GM19240 (cell line): ENCODE measurements at regions not wholly inside any gene's neighbourhood (a gene's known extent, or its start where the extent isn't known, plus 50 kb on each side); places are given as distances from the start of the nearest gene placed in this dataset.
"Not testable (repeated sequence)": the region's sequence is repeated elsewhere in the genome, so short reads cannot be mapped to it uniquely, and the experiment has no call there.

Experiments
- DNase-seq: peaks from one replicate; pipeline ENCODE4 v3.0.0; 2011; ENCODE audit warnings: low spot score; ENCODE audit not compliant: insufficient read length

DNA sequence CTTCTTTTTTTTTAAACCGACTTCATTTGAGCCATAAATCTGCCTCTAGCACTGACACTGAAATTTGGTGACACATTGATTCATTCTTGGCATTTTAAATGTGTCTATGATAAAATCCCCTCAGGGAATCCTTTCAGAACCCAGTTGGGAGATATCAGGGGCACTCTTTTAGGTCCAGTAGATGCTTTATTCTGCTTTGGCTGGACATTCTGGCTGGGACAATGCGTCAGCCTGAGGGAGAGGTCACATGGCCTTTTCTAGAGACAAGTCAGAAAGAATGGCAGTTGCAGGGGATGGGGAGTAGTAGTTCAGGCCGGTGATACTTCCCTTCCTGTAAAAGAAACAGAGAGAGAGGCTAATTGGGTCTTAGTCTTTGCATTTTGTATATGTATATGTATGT, 63.1 kb downstream of the TRIM43 start:
- not testable (repeated sequence) for DNase-seq

- DNase-seq = not testable (repeated sequence)
Observed at GRCh38 chr2:95656553-95656952, 64.8 kb downstream of the TRIM43 start.

DNA sequence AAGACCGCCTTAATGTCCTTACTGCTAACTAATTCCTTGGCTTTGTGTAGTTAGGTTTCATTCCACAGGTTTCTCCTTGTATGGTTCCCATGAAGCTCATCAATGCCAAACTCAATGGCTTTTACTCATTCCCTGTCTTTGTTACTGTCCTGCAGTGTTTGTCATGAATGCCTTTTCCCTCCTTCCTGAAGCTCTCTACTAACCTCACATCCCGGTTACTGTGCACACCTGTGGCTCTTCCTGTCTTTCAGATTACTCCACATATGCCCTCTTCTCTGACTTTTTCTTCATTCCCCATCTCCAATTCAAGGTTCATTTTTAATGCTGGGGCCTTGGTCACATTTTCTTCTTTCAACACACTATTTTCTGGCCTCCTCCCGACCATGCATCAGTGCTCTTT, 66.1 kb downstream of the TRIM43 start:
- not testable (repeated sequence) for DNase-seq

GRCh38 chr2:95660766-95661562, 69.2 kb downstream of the TRIM43 start:
- DNase-seq = not testable (repeated sequence)

GRCh38 chr2:95663471-95664441, 72.0 kb downstream of the TRIM43 start:
- not testable (repeated sequence) for DNase-seq

DNA sequence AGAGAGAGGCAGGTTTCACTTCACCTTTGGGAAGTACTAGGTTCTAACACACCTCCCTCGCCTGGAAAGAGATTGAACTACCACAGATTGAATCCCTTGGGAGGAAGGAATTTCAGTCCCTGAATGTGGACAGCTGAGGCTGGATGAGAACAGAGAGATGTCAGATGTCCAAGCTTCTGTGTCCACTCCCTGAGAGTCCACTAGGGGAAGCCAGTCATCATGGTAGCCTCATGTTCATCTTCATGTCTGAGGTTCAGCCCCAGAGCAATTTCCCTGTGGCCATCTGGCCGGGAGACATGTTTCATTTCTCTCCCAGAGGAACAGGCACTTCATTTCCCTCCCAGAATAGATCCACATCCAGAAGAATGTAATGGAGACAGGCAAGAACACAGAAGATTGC, 74.8 kb downstream of the TRIM43 start:
- not testable (repeated sequence) for DNase-seq

GRCh38 chr2:95667480-95667879, 75.7 kb downstream of the TRIM43 start:
- DNase-seq = no peak

DNA sequence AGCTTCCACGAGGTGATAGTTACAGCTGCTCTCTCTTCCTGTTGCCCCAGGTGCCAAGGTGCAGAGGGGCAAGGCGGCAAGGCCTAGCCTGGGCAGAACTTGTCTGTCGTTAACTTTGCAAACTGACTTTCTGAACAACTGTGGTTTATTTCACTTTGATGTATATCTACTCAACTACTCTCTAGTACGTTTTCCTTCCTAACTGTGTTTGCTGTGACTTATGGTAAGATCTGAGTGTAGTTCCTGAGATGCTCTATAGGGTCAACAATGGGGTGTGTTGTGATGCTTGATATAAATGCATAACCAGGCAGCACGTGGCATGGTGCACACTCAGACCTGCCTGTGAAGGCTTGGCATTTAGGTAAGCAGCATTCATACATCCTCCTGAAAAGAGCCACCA, 77.1 kb downstream of the TRIM43 start:
- not testable (repeated sequence) for DNase-seq

GRCh38 chr2:95669441-95669991, 77.7 kb downstream of the TRIM43 start:
- DNase-seq = no peak

GRCh38 chr2:95670167-95670566, 78.4 kb downstream of the TRIM43 start:
- DNase-seq = no peak

GRCh38 chr2:95670686-95671085, 78.9 kb downstream of the TRIM43 start:
- DNase-seq = no peak

DNA sequence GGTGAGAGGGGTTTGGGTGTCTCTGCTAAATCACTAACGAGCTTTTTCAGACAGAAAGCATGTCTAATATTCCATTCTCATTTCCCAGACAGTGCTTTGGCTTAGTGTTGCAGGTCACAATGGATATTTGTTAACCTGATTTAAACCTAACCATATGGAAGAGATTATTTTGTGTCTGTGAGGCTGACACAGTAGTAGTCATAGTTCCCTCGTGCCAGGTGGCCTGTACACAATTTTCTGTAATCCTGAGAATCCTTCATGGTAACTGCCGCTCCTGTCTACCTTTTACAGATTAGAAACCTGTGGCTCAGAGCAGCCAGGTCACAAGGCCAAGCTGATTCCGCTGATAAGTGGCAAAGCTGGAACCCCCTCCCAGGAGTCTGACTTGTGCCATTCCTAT, 79.4 kb downstream of the TRIM43 start:
- DNase-seq = not testable (repeated sequence)

DNA sequence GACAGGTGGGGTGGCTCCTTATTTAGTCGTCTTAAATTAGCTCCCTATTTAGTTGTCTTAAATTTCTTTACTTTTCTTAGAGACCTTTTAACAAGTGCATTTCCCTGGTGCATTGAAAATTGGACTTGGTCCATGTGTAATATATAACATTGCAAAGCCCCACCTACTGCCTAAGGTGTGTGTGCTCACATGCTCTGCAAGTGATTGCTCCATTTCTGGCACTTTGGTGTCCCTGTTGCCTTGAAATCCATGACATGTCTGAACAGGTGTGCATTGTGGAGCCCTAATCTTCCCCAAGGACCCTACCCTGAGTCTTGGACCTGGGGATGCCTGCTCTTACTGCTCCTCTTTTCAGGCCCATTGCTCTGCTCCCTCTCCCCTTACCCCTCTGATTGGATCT, 80.2 kb downstream of the TRIM43 start:
- not testable (repeated sequence) for DNase-seq

DNA sequence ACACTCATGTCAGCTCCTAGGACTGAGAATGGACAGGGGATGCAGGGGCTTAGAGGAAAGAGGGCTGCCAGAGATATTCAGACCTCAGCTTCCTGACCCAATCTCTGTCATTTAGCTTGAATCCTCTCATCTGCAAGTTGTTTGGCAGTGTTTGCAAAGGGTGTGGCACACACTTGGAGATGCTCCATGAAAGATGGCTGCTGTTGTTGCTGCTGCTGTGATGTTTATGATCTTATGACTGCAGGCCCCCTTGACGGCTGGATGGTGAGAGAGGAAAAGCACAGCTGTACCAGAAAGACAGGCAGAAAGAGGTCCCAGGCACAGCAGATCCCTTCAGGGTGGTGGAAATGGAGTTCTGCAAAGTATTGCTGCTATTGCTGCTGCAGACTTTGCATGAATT, 80.7 kb downstream of the TRIM43 start:
- DNase-seq = not testable (repeated sequence)

- no peak for DNase-seq
Observed at GRCh38 chr2:95674186-95674585, 82.4 kb downstream of the TRIM43 start.

- DNase-seq = not testable (repeated sequence)
Observed at GRCh38 chr2:95676573-95676972, 84.8 kb downstream of the TRIM43 start.

DNA sequence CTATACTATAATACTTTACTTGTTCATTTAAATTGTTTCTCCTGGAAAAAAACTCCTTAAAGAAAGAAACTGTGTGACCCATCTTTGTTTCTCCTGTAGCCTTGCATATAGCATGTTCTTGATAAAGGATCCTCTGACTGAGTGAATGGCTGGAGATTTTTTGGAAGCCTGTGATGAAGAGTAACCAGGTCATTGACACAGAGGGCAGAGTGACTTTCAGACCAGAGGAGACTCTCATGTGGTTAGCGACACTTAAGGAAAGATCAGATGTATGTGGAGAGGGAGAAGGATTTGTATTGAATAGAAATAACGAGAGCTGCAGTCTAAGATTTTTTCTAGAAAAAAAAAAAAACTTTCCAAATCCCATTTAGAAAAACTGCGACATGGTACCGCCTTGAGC, 85.5 kb downstream of the TRIM43 start:
- no peak for DNase-seq

- DNase-seq = not testable (repeated sequence)
Observed at GRCh38 chr2:95677833-95678232, 86.0 kb downstream of the TRIM43 start.

GRCh38 chr2:95681158-95681557, 89.4 kb downstream of the TRIM43 start:
- not testable (repeated sequence) for DNase-seq

DNA sequence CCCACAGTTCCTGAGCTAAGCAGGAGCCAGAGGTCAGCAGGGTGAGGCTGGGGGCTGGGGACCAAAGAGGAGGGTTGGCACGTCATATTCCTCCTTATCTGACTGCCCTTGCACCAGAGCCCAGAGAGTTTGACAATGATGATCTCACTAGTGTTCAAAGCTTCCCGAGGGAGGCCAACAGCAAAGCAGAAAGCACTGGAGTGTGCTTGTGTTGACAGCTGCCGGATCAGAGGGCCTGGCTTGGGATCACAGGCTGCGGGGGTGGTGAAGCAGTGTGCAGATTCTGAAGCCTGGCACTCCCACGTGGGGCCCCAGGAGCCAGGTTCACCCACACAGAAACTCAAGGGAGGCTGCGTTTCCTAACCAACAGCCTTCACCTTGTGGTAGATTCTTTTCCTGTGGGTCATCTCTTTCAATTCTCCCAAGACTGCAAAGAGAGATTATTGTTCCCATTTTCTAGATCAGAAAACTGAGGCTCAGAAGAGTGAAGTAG, 89.8 kb downstream of the TRIM43 start:
- DNase-seq = not testable (repeated sequence)

- not testable (repeated sequence) for DNase-seq
Observed at GRCh38 chr2:95682889-95683517, 91.2 kb downstream of the TRIM43 start.
